HEK293 (cell line): ENCODE measurements at regions not wholly inside any gene's neighbourhood (a gene's known extent, or its start where the extent isn't known, plus 50 kb on each side); places are given as distances from the start of the nearest gene placed in this dataset.
"Not testable (repeated sequence)": the region's sequence is repeated elsewhere in the genome, so short reads cannot be mapped to it uniquely, and the experiment has no call there.

Experiments used
- CTCF ChIP-seq: fragments of 450-650 bp; formaldehyde crosslinking; IDR thresholded peaks from 2 replicates; pipeline ENCODE4 v1.5.1; 2016; ENCODE audit warnings: missing biosample characterization, missing genetic modification characterization
- KLF1 ChIP-seq: fragments of 450-650 bp; formaldehyde crosslinking; IDR thresholded peaks from 2 replicates; pipeline ENCODE4 v1.5.1; 2016; ENCODE audit warnings: missing biosample characterization, missing genetic modification characterization
- REST ChIP-seq: fragments of 450-650 bp; formaldehyde crosslinking; IDR thresholded peaks from 2 replicates; pipeline ENCODE4 v1.5.1; 2016; ENCODE audit warnings: missing biosample characterization, missing genetic modification characterization
- TCF7L2 ChIP-seq: IDR thresholded peaks from 2 replicates; pipeline ENCODE4 v1.6.1; 2011; ENCODE audit warnings: low read depth, mild to moderate bottlenecking, inconsistent platforms, low read length, moderate library complexity, borderline replicate concordance
- ZBTB26 ChIP-seq: fragments of 450-650 bp; formaldehyde crosslinking; optimal IDR thresholded peaks from 2 replicates; pipeline ENCODE3; 2016; ENCODE audit warnings: missing biosample characterization, mild to moderate bottlenecking, missing genetic modification characterization
- ZBTB44 ChIP-seq: fragments of 450-650 bp; IDR thresholded peaks from 2 replicates; pipeline ENCODE4 v1.5.1; 2018; ENCODE audit warnings: missing biosample characterization, mild to moderate bottlenecking, missing genetic modification characterization
- ZNF10 ChIP-seq: fragments of 450-650 bp; formaldehyde crosslinking; IDR thresholded peaks from 2 replicates; pipeline ENCODE4 v1.5.1; 2017; ENCODE audit warnings: missing biosample characterization, missing genetic modification characterization
- ZNF324 ChIP-seq: fragments of 450-650 bp; formaldehyde crosslinking; IDR thresholded peaks from 2 replicates; pipeline ENCODE4 v1.5.1; 2016; ENCODE audit warnings: missing biosample characterization, missing genetic modification characterization
- ZNF423 ChIP-seq: fragments of 450-650 bp; formaldehyde crosslinking; IDR thresholded peaks from 2 replicates; pipeline ENCODE4 v1.5.1; 2016; ENCODE audit warnings: missing biosample characterization, missing genetic modification characterization
- ZNF558 ChIP-seq: fragments of 450-650 bp; formaldehyde crosslinking; IDR thresholded peaks from 2 replicates; pipeline ENCODE4 v1.5.1; 2016; ENCODE audit warnings: missing biosample characterization, missing genetic modification characterization
- ZNF660 ChIP-seq: fragments of 450-650 bp; IDR thresholded peaks from 2 replicates; pipeline ENCODE4 v1.5.1; 2018; ENCODE audit warnings: missing biosample characterization, mild to moderate bottlenecking, missing genetic modification characterization
- ZNF747 ChIP-seq: fragments of 450-650 bp; formaldehyde crosslinking; IDR thresholded peaks from 2 replicates; pipeline ENCODE4 v1.5.1; 2016; ENCODE audit warnings: missing biosample characterization, missing genetic modification characterization

- not testable (repeated sequence) for TF ChIP-seq ZNF660; ZNF10 (tag by site-specific recombination); ZNF423 (tag by site-specific recombination); TCF7L2; CTCF; REST; ZBTB26; ZBTB44; ZNF747 (tag by site-specific recombination); KLF1 (tag by site-specific recombination); ZNF324; ZNF558 (tag by site-specific recombination)
Measured at GRCh38 chr9:67609872-67610271, 248.9 kb upstream of the ANKRD20A1 start.
